WTC11 (cell line): ENCODE measurements at regions not wholly inside any gene's neighbourhood (a gene's known extent, or its start where the extent isn't known, plus 50 kb on each side); places are given as distances from the start of the nearest gene placed in this dataset.

Source experiments
- ATAC-seq: fragments of 200-7000 bp; cut with Tn5 transposase; 2 replicates; pipeline ENCODE4 v1.10.0; 2021; ENCODE audit warnings: mild to moderate bottlenecking, moderate library complexity
- CTCF ChIA-PET: fragments of 300-600 bp; sonication (Branson Sonifier 250); formaldehyde crosslinking; loops from one replicate; lab custom pipeline; 2021; ENCODE audit warnings: antibody characterized with exemption; lab: Charles Lee
- POLR2A ChIA-PET: fragments of 350-600 bp; sonication (Branson Sonifier 250); formaldehyde crosslinking; loops from one replicate; lab custom pipeline; 2021; ENCODE audit warnings: antibody characterized with exemption; lab: Charles Lee
- DNase-seq: peaks from one replicate; pipeline ENCODE4 v3.0.0; 2021; ENCODE audit warnings: low spot score
- H3K27ac Mint-ChIP-seq: 2 replicates; pipeline ENCODE4 v1.8.0; 2021; ENCODE audit warnings: mixed read lengths
- H3K27me3 Mint-ChIP-seq: 2 replicates; pipeline ENCODE4 v1.8.0; 2021; ENCODE audit warnings: low read depth, mild to moderate bottlenecking, moderate library complexity, mixed read lengths
- H3K36me3 Mint-ChIP-seq: 2 replicates; pipeline ENCODE4 v1.8.0; 2021; ENCODE audit warnings: mixed read lengths
- H3K4me1 Mint-ChIP-seq: 2 replicates; pipeline ENCODE4 v1.8.0; 2022; ENCODE audit warnings: mixed read lengths
- H3K4me3 Mint-ChIP-seq: 2 replicates; pipeline ENCODE4 v1.8.0; 2021; ENCODE audit warnings: mild to moderate bottlenecking, moderate library complexity, mixed read lengths
- H3K9me3 Mint-ChIP-seq: 2 replicates; pipeline ENCODE4 v1.8.0; 2021; ENCODE audit warnings: mixed read lengths
- CDX4 ChIP-seq: fragments of 250-450 bp; sonication (Bioruptor Pico); IDR thresholded peaks from 2 replicates; pipeline ENCODE4 v1.9.0; 2021; ENCODE audit warnings: moderate library complexity, mild to moderate bottlenecking, inconsistent platforms, borderline replicate concordance
- CREM ChIP-seq: sonication (generic); formaldehyde crosslinking; IDR thresholded peaks from 2 replicates; pipeline ENCODE4 v1.8.1; 2022; ENCODE audit warnings: mild to moderate bottlenecking, missing genetic modification reagents, moderate library complexity
- ESRRA ChIP-seq: sonication (generic); formaldehyde crosslinking; IDR thresholded peaks from 2 replicates; pipeline ENCODE4 v1.8.1; 2022; ENCODE audit warnings: mild to moderate bottlenecking, missing genetic modification reagents, borderline replicate concordance
- ETV6 ChIP-seq: sonication (generic); formaldehyde crosslinking; IDR thresholded peaks from 2 replicates; pipeline ENCODE4 v1.8.1; 2022; ENCODE audit warnings: mild to moderate bottlenecking, missing genetic modification reagents
- HMGA2 ChIP-seq: fragments of 250-450 bp; sonication (Bioruptor Pico); IDR thresholded peaks from 2 replicates; pipeline ENCODE4 v1.4.0; 2021; ENCODE audit warnings: mild to moderate bottlenecking, moderate library complexity
- HMGXB4 ChIP-seq: sonication (generic); formaldehyde crosslinking; IDR thresholded peaks from 2 replicates; pipeline ENCODE4 v1.8.1; 2023; ENCODE audit warnings: mild to moderate bottlenecking, moderate library complexity, missing genetic modification reagents
- IRF1 ChIP-seq: sonication (generic); formaldehyde crosslinking; IDR thresholded peaks from 2 replicates; pipeline ENCODE4 v1.8.0; 2023; ENCODE audit warnings: missing genetic modification reagents
- MAX ChIP-seq: sonication (generic); formaldehyde crosslinking; IDR thresholded peaks from 2 replicates; pipeline ENCODE4 v1.8.0; 2022; ENCODE audit warnings: mild to moderate bottlenecking, missing genetic modification reagents
- MXD4 ChIP-seq: fragments of 250-450 bp; sonication (Bioruptor Pico); IDR thresholded peaks from 2 replicates; pipeline ENCODE4 v1.8.0; 2021; ENCODE audit warnings: mild to moderate bottlenecking, moderate library complexity, borderline replicate concordance
- NFE2L1 ChIP-seq: sonication (generic); formaldehyde crosslinking; IDR thresholded peaks from 2 replicates; pipeline ENCODE4 v1.8.1; 2023; ENCODE audit warnings: missing genetic modification reagents
- OVOL2 ChIP-seq: fragments of 250-450 bp; sonication (Bioruptor Pico); IDR thresholded peaks from 2 replicates; pipeline ENCODE4 v1.9.0; 2021; ENCODE audit warnings: mild to moderate bottlenecking, borderline replicate concordance
- RORB ChIP-seq: fragments of 250-450 bp; sonication (Bioruptor Pico); IDR thresholded peaks from 2 replicates; pipeline ENCODE4 v1.9.0; 2021; ENCODE audit warnings: mild to moderate bottlenecking
- TP53 ChIP-seq: sonication (generic); formaldehyde crosslinking; IDR thresholded peaks from 2 replicates; pipeline ENCODE4 v1.8.1; 2023; ENCODE audit warnings: mild to moderate bottlenecking, missing genetic modification reagents
- ZNF219 ChIP-seq: sonication (generic); formaldehyde crosslinking; IDR thresholded peaks from 2 replicates; pipeline ENCODE4 v1.8.0; 2023; ENCODE audit warnings: missing genetic modification reagents, mild to moderate bottlenecking, borderline replicate concordance
- ZNF232 ChIP-seq: sonication (generic); formaldehyde crosslinking; IDR thresholded peaks from 2 replicates; pipeline ENCODE4 v1.8.0; 2022; ENCODE audit warnings: mild to moderate bottlenecking, missing genetic modification reagents
- TF ChIP-seq, protein P1 (sequence below): sonication (generic); formaldehyde crosslinking; IDR thresholded peaks from 2 replicates; pipeline ENCODE4 v1.8.1; 2022; ENCODE audit warnings: missing genetic modification reagents, borderline replicate concordance
- TF ChIP-seq, protein P2 (sequence below): sonication (generic); formaldehyde crosslinking; IDR thresholded peaks from 2 replicates; pipeline ENCODE4 v1.8.1; 2022; ENCODE audit warnings: low read depth, missing genetic modification reagents, borderline replicate concordance
- TF ChIP-seq, protein P3 (sequence below): sonication (generic); formaldehyde crosslinking; IDR thresholded peaks from 2 replicates; pipeline ENCODE4 v1.8.0; 2023; ENCODE audit warnings: missing genetic modification reagents, mild to moderate bottlenecking, borderline replicate concordance
- TF ChIP-seq, protein P4 (sequence below): fragments of 250-450 bp; sonication (Bioruptor Pico); IDR thresholded peaks from 2 replicates; pipeline ENCODE4 v1.8.0; 2021; ENCODE audit warnings: mild to moderate bottlenecking
- TF ChIP-seq, protein P5 (sequence below): sonication (generic); formaldehyde crosslinking; IDR thresholded peaks from 2 replicates; pipeline ENCODE4 v1.8.1; 2023; ENCODE audit warnings: mild to moderate bottlenecking, missing genetic modification reagents

- TF ChIP-seq, protein P1, sequence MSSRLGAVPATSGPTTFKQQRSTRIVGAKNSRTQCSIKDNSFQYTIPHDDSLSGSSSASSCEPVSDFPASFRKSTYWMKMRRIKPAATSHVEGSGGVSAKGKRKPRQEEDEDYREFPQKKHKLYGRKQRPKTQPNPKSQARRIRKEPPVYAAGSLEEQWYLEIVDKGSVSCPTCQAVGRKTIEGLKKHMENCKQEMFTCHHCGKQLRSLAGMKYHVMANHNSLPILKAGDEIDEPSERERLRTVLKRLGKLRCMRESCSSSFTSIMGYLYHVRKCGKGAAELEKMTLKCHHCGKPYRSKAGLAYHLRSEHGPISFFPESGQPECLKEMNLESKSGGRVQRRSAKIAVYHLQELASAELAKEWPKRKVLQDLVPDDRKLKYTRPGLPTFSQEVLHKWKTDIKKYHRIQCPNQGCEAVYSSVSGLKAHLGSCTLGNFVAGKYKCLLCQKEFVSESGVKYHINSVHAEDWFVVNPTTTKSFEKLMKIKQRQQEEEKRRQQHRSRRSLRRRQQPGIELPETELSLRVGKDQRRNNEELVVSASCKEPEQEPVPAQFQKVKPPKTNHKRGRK (CRISPR knock-in tag) = no peak
- TF ChIP-seq CDX4 (no peak), HMGA2 (CRISPR knock-in tag) (no peak), RORB (CRISPR knock-in tag) (no peak), ETV6 (CRISPR knock-in tag) (no peak), NFE2L1 (CRISPR knock-in tag) (no peak), MAX (no peak), CREM (no peak), MXD4 (CRISPR knock-in tag) (no peak), ESRRA (no peak), ZNF219 (CRISPR knock-in tag) (no peak), HMGXB4 (CRISPR knock-in tag) (no peak), OVOL2 (CRISPR knock-in tag) (no peak), TP53 (CRISPR knock-in tag) (no peak), IRF1 (CRISPR knock-in tag) (no peak), ZNF232 (no peak)
- TF ChIP-seq, protein P2, sequence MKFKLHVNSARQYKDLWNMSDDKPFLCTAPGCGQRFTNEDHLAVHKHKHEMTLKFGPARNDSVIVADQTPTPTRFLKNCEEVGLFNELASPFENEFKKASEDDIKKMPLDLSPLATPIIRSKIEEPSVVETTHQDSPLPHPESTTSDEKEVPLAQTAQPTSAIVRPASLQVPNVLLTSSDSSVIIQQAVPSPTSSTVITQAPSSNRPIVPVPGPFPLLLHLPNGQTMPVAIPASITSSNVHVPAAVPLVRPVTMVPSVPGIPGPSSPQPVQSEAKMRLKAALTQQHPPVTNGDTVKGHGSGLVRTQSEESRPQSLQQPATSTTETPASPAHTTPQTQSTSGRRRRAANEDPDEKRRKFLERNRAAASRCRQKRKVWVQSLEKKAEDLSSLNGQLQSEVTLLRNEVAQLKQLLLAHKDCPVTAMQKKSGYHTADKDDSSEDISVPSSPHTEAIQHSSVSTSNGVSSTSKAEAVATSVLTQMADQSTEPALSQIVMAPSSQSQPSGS (CRISPR knock-in tag) = no peak
- TF ChIP-seq, protein P3, sequence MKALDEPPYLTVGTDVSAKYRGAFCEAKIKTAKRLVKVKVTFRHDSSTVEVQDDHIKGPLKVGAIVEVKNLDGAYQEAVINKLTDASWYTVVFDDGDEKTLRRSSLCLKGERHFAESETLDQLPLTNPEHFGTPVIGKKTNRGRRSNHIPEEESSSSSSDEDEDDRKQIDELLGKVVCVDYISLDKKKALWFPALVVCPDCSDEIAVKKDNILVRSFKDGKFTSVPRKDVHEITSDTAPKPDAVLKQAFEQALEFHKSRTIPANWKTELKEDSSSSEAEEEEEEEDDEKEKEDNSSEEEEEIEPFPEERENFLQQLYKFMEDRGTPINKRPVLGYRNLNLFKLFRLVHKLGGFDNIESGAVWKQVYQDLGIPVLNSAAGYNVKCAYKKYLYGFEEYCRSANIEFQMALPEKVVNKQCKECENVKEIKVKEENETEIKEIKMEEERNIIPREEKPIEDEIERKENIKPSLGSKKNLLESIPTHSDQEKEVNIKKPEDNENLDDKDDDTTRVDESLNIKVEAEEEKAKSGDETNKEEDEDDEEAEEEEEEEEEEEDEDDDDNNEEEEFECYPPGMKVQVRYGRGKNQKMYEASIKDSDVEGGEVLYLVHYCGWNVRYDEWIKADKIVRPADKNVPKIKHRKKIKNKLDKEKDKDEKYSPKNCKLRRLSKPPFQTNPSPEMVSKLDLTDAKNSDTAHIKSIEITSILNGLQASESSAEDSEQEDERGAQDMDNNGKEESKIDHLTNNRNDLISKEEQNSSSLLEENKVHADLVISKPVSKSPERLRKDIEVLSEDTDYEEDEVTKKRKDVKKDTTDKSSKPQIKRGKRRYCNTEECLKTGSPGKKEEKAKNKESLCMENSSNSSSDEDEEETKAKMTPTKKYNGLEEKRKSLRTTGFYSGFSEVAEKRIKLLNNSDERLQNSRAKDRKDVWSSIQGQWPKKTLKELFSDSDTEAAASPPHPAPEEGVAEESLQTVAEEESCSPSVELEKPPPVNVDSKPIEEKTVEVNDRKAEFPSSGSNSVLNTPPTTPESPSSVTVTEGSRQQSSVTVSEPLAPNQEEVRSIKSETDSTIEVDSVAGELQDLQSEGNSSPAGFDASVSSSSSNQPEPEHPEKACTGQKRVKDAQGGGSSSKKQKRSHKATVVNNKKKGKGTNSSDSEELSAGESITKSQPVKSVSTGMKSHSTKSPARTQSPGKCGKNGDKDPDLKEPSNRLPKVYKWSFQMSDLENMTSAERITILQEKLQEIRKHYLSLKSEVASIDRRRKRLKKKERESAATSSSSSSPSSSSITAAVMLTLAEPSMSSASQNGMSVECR = no peak
- TF ChIP-seq, protein P4, sequence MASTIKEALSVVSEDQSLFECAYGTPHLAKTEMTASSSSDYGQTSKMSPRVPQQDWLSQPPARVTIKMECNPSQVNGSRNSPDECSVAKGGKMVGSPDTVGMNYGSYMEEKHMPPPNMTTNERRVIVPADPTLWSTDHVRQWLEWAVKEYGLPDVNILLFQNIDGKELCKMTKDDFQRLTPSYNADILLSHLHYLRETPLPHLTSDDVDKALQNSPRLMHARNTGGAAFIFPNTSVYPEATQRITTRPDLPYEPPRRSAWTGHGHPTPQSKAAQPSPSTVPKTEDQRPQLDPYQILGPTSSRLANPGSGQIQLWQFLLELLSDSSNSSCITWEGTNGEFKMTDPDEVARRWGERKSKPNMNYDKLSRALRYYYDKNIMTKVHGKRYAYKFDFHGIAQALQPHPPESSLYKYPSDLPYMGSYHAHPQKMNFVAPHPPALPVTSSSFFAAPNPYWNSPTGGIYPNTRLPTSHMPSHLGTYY (CRISPR knock-in tag) = no peak
- TF ChIP-seq, protein P5, sequence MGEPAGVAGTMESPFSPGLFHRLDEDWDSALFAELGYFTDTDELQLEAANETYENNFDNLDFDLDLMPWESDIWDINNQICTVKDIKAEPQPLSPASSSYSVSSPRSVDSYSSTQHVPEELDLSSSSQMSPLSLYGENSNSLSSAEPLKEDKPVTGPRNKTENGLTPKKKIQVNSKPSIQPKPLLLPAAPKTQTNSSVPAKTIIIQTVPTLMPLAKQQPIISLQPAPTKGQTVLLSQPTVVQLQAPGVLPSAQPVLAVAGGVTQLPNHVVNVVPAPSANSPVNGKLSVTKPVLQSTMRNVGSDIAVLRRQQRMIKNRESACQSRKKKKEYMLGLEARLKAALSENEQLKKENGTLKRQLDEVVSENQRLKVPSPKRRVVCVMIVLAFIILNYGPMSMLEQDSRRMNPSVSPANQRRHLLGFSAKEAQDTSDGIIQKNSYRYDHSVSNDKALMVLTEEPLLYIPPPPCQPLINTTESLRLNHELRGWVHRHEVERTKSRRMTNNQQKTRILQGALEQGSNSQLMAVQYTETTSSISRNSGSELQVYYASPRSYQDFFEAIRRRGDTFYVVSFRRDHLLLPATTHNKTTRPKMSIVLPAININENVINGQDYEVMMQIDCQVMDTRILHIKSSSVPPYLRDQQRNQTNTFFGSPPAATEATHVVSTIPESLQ (CRISPR knock-in tag) = no peak
- H3K4me1 Mint-ChIP-seq = no peaks in the 10 kb centered on the region
- H3K4me3 Mint-ChIP-seq = no peak overlapping the region
- H3K27me3 Mint-ChIP-seq = no peaks in the 10 kb centered on the region
- no peak for ATAC-seq
- DNase-seq = no peak
- peaks cover 5% of the 10 kb centered on the region; the same call in 1 of the 2 replicates for H3K9me3 Mint-ChIP-seq
- CTCF ChIA-PET = no interaction called here
- POLR2A ChIA-PET = no interaction called here
- no peak overlapping the region for H3K27ac Mint-ChIP-seq
- H3K36me3 Mint-ChIP-seq = no peaks in the 10 kb centered on the region
Observed at GRCh38 chr16:48824271-48824670, 214.3 kb upstream of the N4BP1 start.
